ENCODE measurements at regions not wholly inside any gene's neighbourhood (a gene's known extent, or its start where the extent isn't known, plus 50 kb on each side); places are given as distances from the start of the nearest gene placed in this dataset.
"Not testable (repeated sequence)": the region's sequence is repeated elsewhere in the genome, so short reads cannot be mapped to it uniquely, and the experiment has no call there.

GRCh38 chr14:25431211-25432076, 381.5 kb upstream of the STXBP6 start:
- peak; percentile 46 for DNase-seq

GRCh38 chr14:25430808-25431207, 380.9 kb upstream of the STXBP6 start:
- DNase-seq, result no peak

GRCh38 chr14:25412998-25413397, 363.1 kb upstream of the STXBP6 start:
- DNase-seq, result no peak

- DNase-seq, result peak; percentile 43
These were observed 362.1 kb upstream of the STXBP6 start for GRCh38 chr14:25411781-25412757.

- DNase-seq, result peak; percentile 80
These were observed 356.9 kb upstream of the STXBP6 start for GRCh38 chr14:25406818-25407217.

GRCh38 chr14:25400607-25401206, 350.8 kb upstream of the STXBP6 start:
- peak; percentile 80 for DNase-seq

GRCh38 chr14:25396128-25396527, 346.2 kb upstream of the STXBP6 start:
- DNase-seq, result peak; percentile 37

- DNase-seq, result no peak
These were observed 344.9 kb upstream of the STXBP6 start for GRCh38 chr14:25394791-25395391.

- DNase-seq, result no peak
These were observed 344.4 kb upstream of the STXBP6 start for GRCh38 chr14:25394356-25394755.

GRCh38 chr14:25389948-25390347, 340.0 kb upstream of the STXBP6 start:
- DNase-seq, result no peak

- peak; percentile 51 for DNase-seq
These were observed 331.6 kb upstream of the STXBP6 start for GRCh38 chr14:25381498-25381897.

GRCh38 chr14:25375639-25376038, 325.7 kb upstream of the STXBP6 start:
- DNase-seq, result no peak

GRCh38 chr14:25371068-25371467, 321.1 kb upstream of the STXBP6 start:
- no peak for DNase-seq

- not testable (repeated sequence) for DNase-seq
These were observed 320.1 kb upstream of the STXBP6 start for GRCh38 chr14:25370057-25370456.

- no peak for DNase-seq
These were observed 308.4 kb upstream of the STXBP6 start for GRCh38 chr14:25358330-25358729.

- DNase-seq, result no peak
These were observed 301.3 kb upstream of the STXBP6 start for GRCh38 chr14:25351269-25351668.

- DNase-seq, result no peak
These were observed 300.9 kb upstream of the STXBP6 start for GRCh38 chr14:25350802-25351201.

GRCh38 chr14:25350021-25350420, 300.1 kb upstream of the STXBP6 start:
- DNase-seq, result no peak

- no peak for DNase-seq
These were observed 299.3 kb upstream of the STXBP6 start for GRCh38 chr14:25349269-25349668.

GRCh38 chr14:25340882-25341281, 290.9 kb upstream of the STXBP6 start:
- DNase-seq, result no peak

GRCh38 chr14:25322784-25323183, 272.8 kb upstream of the STXBP6 start:
- DNase-seq, result no peak

- not testable (repeated sequence) for DNase-seq
These were observed 266.1 kb upstream of the STXBP6 start for GRCh38 chr14:25316007-25316406.

GRCh38 chr14:25308244-25308643, 258.3 kb upstream of the STXBP6 start:
- no peak for DNase-seq
